NCI-H1694 (cell line): ENCODE measurements at regions not wholly inside any gene's neighbourhood (a gene's known extent, or its start where the extent isn't known, plus 50 kb on each side); places are given as distances from the start of the nearest gene placed in this dataset.

Experiments used
- DNase-seq: peaks from one replicate; lab custom pipeline; 2025; lab: John Stamatoyannopoulos, UW

- no peak for DNase-seq
These were observed 233.4 kb upstream of the SMIM21 start for GRCh38 chr18:75660932-75661331.

- DNase-seq, result no peak
These were observed 232.1 kb upstream of the SMIM21 start for GRCh38 chr18:75659535-75660023.

- DNase-seq, result no peak
These were observed 230.8 kb upstream of the SMIM21 start for GRCh38 chr18:75658330-75658729.

- no peak for DNase-seq
These were observed 229.2 kb upstream of the SMIM21 start for GRCh38 chr18:75656563-75657247.

GRCh38 chr18:75656035-75656434 lies 228.5 kb upstream of the SMIM21 start:
- no peak for DNase-seq

- DNase-seq, result no peak
These were observed 227.6 kb upstream of the SMIM21 start for GRCh38 chr18:75654851-75655751.

GRCh38 chr18:75654386-75654785 lies 226.9 kb upstream of the SMIM21 start:
- DNase-seq, result no peak

- no peak for DNase-seq
These were observed 225.0 kb upstream of the SMIM21 start for GRCh38 chr18:75652528-75652927.

GRCh38 chr18:75644871-75645270 lies 217.4 kb upstream of the SMIM21 start:
- DNase-seq, result no peak

- DNase-seq, result no peak
These were observed 215.6 kb upstream of the SMIM21 start for GRCh38 chr18:75643083-75643482.

- DNase-seq, result no peak
These were observed 211.9 kb upstream of the SMIM21 start for GRCh38 chr18:75639472-75639831.

GRCh38 chr18:75638776-75639471 lies 211.4 kb upstream of the SMIM21 start:
- no peak for DNase-seq

- no peak for DNase-seq
These were observed 210.8 kb upstream of the SMIM21 start for GRCh38 chr18:75638223-75638775.

GRCh38 chr18:75635096-75635495 lies 207.6 kb upstream of the SMIM21 start:
- peak; percentile 76 for DNase-seq

GRCh38 chr18:75625966-75626365 lies 198.5 kb upstream of the SMIM21 start:
- DNase-seq, result no peak

GRCh38 chr18:75624869-75625268 lies 197.4 kb upstream of the SMIM21 start:
- DNase-seq, result no peak

- no peak for DNase-seq
These were observed 194.3 kb upstream of the SMIM21 start for GRCh38 chr18:75621818-75622217.

GRCh38 chr18:75618146-75618545 lies 190.6 kb upstream of the SMIM21 start:
- DNase-seq, result no peak

GRCh38 chr18:75612456-75612855 lies 185.0 kb upstream of the SMIM21 start:
- DNase-seq, result no peak

- DNase-seq, result no peak
These were observed 180.2 kb upstream of the SMIM21 start for GRCh38 chr18:75607701-75608100.

- no peak for DNase-seq
These were observed 165.0 kb upstream of the SMIM21 start for GRCh38 chr18:75592527-75592926.

GRCh38 chr18:75588412-75588811 lies 160.9 kb upstream of the SMIM21 start:
- DNase-seq, result no peak
